Fibroblast of skin of right biceps (primary cell): ENCODE measurements at regions not wholly inside any gene's neighbourhood (a gene's known extent, or its start where the extent isn't known, plus 50 kb on each side); places are given as distances from the start of the nearest gene placed in this dataset.
A peak's percentile ranks its signal among the peaks of the same experiment; 100 is the strongest.
"Not testable (repeated sequence)": the region's sequence is repeated elsewhere in the genome, so short reads cannot be mapped to it uniquely, and the experiment has no call there.

Experiments used
- DNase-seq: peaks from one replicate; pipeline ENCODE4 v3.0.0-alpha.2; 2013

DNA sequence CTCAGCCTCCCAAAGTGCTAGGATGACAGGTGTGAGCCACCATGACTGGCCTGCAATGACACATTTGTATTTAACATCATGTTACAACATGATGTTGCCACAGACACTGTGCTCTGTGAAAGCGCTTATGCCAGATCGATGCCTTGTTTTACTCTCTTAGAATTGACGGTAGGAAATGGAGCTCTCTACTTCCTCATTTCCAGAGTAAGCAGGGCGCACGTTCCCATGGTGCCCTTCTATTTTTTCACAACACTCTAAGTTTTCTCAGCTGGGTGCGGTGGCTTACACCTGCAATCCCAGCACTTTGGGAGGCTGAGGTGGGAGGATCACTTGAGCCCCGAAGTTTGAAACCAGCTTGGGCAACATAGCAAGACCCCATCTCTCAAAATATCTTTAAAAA is 60.7 kb upstream of the DHRSX start:
- DNase-seq: no peak

DNA sequence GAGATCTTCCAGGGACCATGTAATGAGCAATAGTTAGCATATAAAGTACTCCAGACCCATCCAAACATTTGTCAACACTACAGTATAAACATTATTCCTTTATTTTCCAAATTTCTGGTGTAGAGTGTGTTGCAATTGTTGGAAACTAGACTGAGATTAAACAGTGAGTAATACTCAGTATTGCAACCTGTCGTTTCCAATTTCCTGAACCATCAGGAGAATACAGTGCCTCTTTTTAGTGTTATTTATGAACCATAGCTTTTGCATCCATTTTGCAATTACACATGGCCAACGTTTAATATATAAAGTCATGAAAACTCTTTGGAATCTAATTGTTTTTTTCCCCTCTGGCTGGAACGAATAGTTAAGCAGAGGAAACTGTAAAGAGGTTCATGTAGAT is 58.3 kb upstream of the DHRSX start:
- no peak for DNase-seq

DNA sequence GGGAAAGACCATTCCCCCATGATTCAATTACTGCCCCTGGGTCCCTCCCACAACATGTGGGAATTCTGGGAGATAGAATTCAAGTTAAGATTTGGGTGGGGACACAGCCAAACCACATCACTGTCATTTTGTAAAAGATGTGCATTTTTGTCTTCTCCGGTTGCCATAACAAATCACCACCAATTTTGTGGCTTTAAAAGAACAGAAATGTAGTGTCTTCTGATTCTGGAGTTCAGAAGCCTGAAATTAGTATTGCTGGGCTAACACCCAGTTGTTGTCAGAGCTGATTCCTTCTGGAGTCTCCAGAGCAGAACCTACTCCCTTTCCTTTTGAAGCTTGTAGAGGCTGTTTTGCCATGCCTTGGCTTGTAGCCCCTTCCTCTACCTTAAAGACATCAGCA is 54.1 kb upstream of the DHRSX start:
- peak; percentile 2 for DNase-seq

DNA sequence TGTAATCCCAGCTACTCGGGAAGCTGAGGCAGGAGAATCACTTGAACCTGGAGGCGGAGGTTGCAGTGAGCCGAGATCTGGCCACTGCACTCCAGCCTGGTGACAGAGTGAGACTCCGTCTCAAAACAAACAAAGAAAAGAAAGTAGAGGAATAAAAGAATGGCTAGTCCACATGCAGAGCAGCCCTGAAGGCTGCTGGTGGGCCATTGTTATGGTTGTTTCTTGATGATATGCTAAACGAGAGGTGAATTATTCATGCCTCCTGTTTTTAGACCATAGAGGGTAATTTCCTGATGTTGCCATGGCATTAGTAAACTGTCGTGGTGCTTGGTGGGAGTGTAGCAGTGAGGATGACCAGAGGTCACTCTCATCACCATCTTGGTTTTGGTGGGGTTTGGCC is 53.3 kb upstream of the DHRSX start:
- not testable (repeated sequence) for DNase-seq

DNA sequence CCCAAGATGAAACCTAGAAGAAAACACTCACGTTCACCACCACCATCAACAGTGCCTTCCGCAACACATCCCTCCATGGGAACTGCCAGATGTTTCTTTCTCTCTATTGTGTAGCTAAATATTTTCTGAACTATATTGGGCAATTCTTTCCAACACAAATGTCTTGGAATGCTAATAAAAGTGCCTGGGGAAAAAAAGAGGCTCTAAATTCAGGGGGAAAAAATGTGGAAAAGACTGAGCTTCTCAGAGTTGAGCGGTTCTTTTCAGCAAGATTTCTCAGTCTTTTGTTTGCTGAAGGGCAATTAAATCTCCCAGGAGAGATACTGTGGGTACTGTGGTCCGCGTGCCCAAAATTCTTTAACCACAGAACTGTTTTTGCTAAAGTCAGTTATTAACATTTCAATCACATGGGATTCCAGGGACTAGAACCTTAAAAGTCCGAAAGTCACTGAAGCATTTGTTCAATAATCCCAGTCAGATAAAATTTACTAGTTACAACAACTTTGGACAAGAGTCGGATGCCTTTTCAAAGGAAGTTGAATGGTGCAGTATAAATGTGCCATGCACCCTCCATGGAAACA is 51.9 kb upstream of the DHRSX start:
- DNase-seq: peak; percentile 75

DNA sequence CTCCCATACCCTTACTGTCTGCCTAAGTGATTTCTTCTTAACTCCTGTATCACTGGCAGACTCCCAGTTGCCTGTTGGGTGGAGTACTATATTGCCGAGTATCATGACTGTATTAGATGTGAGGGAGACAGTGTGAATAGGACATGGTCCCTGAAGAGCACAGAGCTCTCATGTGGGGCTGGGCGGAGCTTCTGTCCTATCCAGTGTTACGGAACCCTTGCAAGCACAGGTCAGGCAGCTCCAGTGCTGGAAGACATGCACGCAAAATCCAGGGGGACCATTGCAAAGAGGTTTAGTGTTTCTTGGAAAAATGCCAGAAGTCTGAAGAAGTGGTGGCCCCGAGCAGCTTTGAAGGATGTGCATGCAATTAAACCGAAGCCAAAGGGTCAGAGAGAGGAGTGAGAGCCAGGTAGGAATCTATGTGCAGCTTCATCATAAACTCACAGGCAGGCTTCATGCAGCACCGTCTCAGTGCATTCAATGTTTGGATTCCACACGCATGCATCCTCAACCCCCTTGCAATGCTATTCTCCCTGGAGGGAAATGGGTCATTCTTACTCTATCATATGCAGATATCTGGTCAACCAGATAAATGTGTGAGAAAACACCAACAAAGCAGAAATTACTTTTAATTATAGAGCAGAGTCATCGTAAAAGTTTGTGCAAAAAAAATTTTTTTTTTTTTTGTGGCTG is 49.7 kb upstream of the DHRSX start:
- DNase-seq: no peak
